Hematopoietic multipotent progenitor cell treated with erythropoietin and hydrocortisone succinate and interleukin-3 and kit ligand, for 4 days (in vitro differentiated cells): ENCODE measurements at regions not wholly inside any gene's neighbourhood (a gene's known extent, or its start where the extent isn't known, plus 50 kb on each side); places are given as distances from the start of the nearest gene placed in this dataset.
A peak's percentile ranks its signal among the peaks of the same experiment; 100 is the strongest.
"Not testable (repeated sequence)": the region's sequence is repeated elsewhere in the genome, so short reads cannot be mapped to it uniquely, and the experiment has no call there.

Source experiments
- DNase-seq: peaks from one replicate; pipeline ENCODE4 v3.0.0-alpha.2; 2015

DNA sequence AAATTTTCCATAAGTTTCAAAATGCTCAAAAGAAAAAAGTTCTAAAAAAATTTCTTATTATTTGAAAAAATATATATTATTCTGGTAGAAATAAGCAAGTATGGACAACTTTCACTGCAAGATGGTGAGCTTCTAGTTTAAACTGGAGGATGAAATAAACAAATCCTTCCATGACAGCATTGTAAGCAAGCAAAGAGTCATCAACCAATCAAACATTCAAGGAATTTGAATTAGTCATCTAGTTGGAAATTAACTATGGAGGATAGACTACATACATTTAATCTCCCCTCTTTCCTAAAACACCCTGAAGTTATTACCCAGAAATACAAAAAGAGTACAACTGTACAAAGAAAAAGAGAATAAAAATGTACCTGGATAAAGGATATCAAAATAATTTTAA is 51.0 kb upstream of the IRX5 start:
- DNase-seq = no peak

DNA sequence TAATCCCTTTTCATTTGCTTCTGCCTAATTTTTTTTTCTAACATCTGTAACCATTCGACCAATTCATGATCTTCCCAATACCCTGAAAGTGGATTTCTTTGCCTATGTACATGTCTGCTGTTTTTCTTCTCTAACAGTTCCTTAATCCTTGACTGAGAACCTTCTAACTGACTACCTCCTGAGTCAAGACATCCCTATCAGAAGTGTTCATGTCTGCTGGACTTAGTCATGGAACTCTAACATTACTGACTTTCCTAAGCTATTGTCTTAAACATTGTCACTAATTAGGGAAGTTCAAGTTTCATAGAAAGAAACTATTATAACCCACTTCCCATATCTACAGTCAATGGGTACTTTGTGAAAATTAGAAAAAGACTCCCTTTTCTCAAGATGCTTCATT is 52.4 kb upstream of the IRX5 start:
- DNase-seq = no peak

DNA sequence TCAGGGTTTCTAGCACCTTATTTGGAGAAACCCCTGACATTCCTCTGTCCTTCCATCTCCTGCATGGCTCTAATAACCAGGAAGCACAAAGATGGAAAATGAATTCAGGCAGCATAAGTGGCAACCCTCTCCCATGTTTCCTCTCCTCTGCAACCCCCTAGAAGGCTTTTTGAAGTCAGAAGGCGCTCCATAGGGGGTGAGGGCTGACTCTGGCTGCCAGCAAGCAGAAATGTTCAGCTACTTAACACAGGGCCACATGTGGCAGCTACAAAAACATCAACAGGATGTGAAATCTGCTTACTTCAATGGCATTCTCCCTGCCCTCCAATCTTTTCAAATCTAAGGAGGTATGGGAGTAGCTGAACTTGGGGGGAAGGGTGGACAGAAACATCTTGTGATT is 55.2 kb upstream of the IRX5 start:
- DNase-seq = no peak

GRCh38 chr16:54873716-54874373 is 56.8 kb upstream of the IRX5 start:
- not testable (repeated sequence) for DNase-seq

DNA sequence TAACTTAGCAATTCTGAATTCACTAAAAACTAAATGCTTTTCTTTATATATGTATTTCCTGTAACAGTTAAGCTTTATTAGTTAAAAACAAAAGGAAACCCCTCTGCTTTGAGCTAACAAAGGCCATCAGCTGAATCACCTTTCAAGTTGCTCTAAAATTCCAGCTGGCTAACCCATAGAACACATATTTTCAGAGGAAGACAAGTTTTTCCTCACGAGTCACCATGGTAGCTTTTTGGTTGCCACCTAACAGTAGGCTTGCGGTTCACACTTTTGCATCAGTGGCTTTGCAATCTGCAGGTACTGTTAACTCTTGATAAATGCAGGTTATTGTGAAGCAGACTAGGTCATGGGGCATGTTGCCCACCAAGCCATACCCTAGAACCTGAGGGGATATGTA is 57.6 kb upstream of the IRX5 start:
- no peak for DNase-seq

- no peak for DNase-seq
These were observed 60.5 kb upstream of the IRX5 start for GRCh38 chr16:54870151-54870550.

DNA sequence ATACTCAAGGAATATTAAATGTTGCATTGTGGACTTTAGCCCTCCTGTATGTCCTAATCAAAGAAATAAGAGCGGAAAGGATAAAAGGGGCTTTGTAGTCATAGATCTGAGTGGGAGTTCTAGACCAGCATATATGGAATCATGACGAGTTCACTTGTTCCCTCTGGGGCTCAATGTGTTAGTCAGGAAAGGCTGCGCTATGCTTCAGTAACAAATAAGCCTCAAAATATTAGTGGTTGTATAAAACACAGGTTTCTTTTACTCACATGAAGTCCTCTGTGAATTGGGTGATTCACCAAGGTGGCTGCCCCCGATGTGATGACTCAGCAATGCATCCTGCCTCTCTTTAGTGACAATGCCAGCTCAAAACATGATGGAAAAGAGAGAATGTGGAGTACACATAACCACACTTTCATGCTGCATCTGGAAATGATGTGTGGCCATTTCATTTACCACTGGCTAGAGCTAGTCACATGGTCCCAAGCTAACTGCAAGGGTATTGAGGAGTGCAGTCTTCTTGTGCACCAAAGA is 63.3 kb upstream of the IRX5 start:
- no peak for DNase-seq

GRCh38 chr16:54862529-54862928 is 68.1 kb upstream of the IRX5 start:
- no peak for DNase-seq

GRCh38 chr16:54856871-54857270 is 73.8 kb upstream of the IRX5 start:
- no peak for DNase-seq

DNA sequence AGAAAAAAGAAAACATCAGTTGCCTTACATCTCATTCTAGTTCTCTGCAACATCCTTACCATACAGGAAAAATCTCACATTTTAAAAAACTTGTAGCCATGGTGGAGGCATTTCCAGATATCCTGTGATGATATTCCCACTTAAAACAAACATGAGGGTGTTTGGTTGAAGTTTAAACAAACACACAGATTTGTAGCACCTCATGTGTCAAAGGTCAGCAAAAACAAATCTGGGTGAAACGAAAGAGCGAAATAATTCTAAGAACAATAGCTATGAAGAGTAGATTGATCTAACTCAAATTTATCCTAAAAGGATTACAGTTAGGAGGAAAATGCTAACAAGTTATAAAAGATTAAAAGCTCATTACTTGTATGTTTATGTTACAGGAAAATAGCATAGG is 83.1 kb upstream of the IRX5 start:
- no peak for DNase-seq

DNA sequence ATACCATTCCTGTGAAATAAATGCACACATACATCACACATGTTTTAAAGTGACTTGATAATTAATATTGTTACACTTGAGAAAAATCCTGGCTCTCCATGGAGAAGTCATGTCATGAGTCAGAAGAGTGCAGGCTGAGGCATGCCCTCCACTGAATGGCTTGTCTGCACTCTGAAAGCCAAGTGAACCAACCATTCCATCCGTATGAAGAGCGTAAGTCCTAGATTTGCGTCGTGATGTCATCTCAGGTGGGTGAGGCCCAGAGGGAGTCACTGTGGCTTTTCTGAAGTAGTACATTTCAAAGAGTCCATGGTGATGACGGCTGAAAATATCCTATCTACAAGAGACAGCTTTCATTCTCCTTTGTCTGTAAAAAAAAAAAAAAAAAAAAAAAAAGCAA is 83.5 kb upstream of the IRX5 start:
- DNase-seq = no peak

- no peak for DNase-seq
These were observed 83.9 kb upstream of the IRX5 start for GRCh38 chr16:54846766-54847165.

- DNase-seq = no peak
These were observed 87.3 kb upstream of the IRX5 start for GRCh38 chr16:54843424-54843750.

GRCh38 chr16:54842743-54843423 is 87.8 kb upstream of the IRX5 start:
- DNase-seq = no peak

DNA sequence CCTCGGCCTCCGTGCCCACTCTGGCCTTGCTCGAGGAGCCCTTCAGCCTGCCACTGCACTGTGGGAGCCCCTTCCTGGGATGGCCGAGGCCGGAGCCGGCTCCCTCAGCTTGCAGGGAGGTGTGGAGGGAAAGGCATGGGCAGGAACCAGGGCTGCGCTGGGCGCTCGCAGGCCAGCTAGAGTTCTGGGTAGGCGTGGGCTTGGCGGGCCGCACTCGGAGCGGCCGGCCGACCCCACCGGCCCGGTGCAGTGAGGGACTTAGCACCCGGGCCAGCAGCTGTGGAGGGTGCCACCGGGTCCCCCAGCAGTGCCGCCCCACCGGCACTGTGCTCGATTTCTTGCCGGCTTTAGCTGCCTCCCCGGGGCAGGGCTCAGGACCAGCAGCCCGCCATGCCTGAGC is 101.0 kb upstream of the IRX5 start:
- no peak for DNase-seq

- no peak for DNase-seq
These were observed 107.8 kb upstream of the IRX5 start for GRCh38 chr16:54822892-54823291.

DNA sequence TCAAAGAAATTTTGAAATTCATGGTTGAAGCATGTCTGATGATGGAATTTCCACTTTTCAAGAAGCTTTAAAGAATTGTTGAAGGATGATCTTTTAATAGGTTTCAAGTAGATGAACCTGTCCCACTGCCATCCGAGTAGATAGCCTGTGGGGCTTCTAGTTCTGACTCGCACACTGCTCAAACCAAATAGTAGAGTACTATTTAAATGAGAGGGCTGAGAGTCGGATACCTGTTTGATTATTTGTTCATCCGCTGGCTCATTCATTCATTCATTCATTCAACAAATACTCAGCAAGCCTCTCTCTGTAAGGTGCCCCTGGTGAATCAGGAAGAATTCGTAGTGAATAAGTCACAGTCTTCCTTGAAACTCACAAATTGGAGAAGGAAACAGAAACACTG is 108.2 kb upstream of the IRX5 start:
- DNase-seq = no peak

DNA sequence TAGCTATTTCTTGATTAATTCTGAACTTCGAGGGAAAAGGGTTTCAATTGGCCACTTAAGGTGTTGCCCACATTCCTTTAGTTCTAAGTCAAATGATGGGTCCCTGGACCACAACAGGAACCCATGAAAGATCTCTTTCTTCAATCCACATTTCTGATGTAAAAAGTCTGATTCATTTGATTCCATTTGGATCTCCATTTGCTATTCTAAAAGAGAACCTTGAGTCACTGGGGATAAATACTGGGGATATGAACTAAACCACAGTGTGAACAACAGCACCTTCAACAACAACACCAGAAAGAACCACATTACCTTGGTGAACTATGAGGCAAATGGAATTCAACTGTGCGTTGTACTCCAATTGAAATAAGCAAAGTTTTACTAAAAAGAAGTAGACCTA is 108.9 kb upstream of the IRX5 start:
- DNase-seq = no peak

DNA sequence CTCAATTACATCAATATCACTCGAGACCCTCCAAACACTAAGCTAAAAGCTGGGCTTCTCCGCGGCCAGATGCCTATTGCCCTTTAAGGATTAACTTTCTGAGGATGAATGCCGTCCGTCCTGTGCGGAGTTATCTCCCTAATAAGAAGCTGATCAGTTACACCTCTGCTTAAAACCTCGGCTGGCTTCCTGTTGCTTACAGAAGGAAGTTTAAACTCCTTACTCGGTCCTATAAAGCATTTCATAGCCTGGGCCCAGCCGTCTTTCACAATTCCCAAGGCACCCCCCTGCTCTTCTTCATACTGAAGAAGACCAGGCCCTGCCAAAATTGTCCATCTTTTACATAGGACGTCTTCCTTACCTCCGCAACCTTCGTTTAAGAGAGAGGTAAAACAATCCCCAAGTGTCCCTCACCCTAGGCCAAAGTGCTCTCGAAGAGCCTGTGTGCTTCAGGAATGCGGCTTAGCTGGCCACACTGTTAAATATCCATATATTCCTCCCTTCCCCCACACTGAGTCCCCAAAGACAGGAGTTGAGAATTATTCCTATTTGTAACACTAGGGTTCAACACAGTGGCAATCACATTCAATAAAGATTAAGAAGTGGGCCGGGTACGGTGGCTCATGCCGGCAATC is 112.6 kb upstream of the IRX5 start:
- DNase-seq = no peak

GRCh38 chr16:54817432-54817831 is 113.2 kb upstream of the IRX5 start:
- peak; percentile 15 for DNase-seq

- DNase-seq = peak; percentile 4
These were observed 114.2 kb upstream of the IRX5 start for GRCh38 chr16:54816471-54816870.

DNA sequence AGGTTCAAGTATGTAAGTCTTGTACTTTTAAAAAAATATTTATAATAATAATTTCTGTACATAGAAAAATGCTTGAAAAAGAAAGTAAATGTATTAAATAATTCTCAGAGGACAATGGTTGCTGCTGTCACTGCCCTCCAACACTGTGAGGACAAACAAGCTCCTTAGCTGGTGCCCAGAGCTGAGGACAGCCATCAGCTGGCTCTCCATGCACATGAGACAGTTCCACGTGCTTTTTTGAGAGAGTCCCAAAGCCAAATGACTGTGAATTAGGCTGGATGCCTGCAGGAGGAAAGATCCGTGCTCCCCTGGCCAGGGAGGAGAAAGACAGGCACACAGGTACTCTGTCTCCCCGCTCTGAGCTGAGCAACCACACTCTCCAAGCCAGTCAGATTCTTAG is 115.5 kb upstream of the IRX5 start:
- no peak for DNase-seq

DNA sequence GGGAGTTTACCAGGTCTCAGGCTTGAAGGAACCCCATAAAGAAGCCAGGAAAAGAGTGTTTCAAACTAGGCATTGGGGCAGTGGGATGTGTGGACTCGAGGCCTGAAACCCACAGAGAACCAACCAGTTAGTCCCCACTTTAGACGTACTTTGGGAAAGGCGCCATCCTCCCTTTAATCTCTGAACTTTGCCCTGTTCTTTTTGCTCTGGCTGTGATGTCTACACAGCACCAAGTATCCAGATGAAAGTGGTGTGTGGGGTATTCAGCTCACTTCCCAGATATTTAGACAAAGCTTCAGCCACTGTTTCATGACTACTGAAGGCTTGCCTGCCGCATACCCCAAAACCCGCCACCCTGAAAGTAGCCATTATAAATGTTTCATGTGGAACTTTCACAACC is 116.9 kb upstream of the IRX5 start:
- no peak for DNase-seq

- peak; percentile 1 for DNase-seq
These were observed 118.4 kb upstream of the IRX5 start for GRCh38 chr16:54812229-54812628.

DNA sequence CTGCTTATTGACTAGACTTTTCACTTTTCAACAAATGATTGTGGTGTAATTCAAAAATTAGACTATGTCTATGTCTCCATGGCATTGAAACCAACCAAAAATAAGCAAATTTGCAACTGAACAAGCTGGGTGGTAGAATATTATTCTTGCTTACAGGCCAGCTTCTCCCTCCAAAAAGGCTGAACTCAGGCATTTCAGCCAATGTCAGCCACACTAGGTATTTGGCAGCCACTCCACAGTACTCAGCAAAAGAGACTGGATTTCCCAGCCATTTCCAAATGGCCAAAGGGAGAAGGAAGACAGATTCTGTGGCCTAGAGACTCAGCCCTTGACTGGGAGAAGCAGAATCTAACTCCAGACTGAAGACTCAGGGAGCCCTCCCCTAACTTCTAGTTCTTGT is 121.8 kb upstream of the IRX5 start:
- DNase-seq = no peak
